DND-41 (cell line): ENCODE measurements at regions not wholly inside any gene's neighbourhood (a gene's known extent, or its start where the extent isn't known, plus 50 kb on each side); places are given as distances from the start of the nearest gene placed in this dataset.

Source experiments
- ATAC-seq: fragments of 200-7000 bp; cut with Tn5 transposase; 3 replicates; pipeline ENCODE4 v1.9.1; 2021; ENCODE audit warnings: low read depth; ENCODE audit not compliant: insufficient read depth
- DNase-seq: peaks from one replicate; pipeline ENCODE4 v3.0.0-alpha.2; 2020
- H2AFZ ChIP-seq: 2 replicates; pipeline ENCODE4 v1.6.0; 2012; ENCODE audit warnings: low read depth, low read length
- H3K27ac ChIP-seq: 2 replicates; pipeline ENCODE4 v1.5.1; 2012; ENCODE audit warnings: low read length, inconsistent platforms
- H3K27me3 ChIP-seq: fragments of 200-600 bp; sonication (generic); 2 replicates; pipeline ENCODE4 v1.6.0; 2012; ENCODE audit warnings: low read length, mild to moderate bottlenecking, inconsistent platforms; ENCODE audit not compliant: insufficient read depth, poor library complexity
- H3K36me3 ChIP-seq: 2 replicates; pipeline ENCODE4 v1.5.1; 2012; ENCODE audit warnings: low read length, inconsistent platforms; ENCODE audit not compliant: insufficient read depth
- H3K4me1 ChIP-seq: 2 replicates; pipeline ENCODE4 v1.5.1; 2012; ENCODE audit warnings: mild to moderate bottlenecking, low read length; ENCODE audit not compliant: insufficient read depth
- H3K4me2 ChIP-seq: 2 replicates; pipeline ENCODE4 v1.6.0; 2012; ENCODE audit warnings: mild to moderate bottlenecking, moderate library complexity, low read length, inconsistent platforms; ENCODE audit not compliant: insufficient read depth
- H3K4me3 ChIP-seq, 2 experiments: fragments of 200-600 bp in 1 of 2; shearing (Covaris generic) in 1 of 2; 2 replicates each; pipeline ENCODE4 v1.5.1; 2012 to 2016; ENCODE audit warnings: inconsistent platforms in 2 of 2, low read length in 2 of 2, mild to moderate bottlenecking in 2 of 2, low read depth in 1 of 2, moderate library complexity in 1 of 2
- H3K79me2 ChIP-seq: 2 replicates; pipeline ENCODE4 v1.6.0; 2012; ENCODE audit warnings: low read length, inconsistent platforms; ENCODE audit not compliant: insufficient read depth
- H3K9ac ChIP-seq: 2 replicates; pipeline ENCODE4 v1.6.0; 2012; ENCODE audit warnings: low read depth, mild to moderate bottlenecking, inconsistent platforms, low read length, moderate library complexity
- H3K9me3 ChIP-seq: 2 replicates; pipeline ENCODE4 v1.5.1; 2012; ENCODE audit warnings: low read length, moderate library complexity, mild to moderate bottlenecking, inconsistent platforms; ENCODE audit not compliant: insufficient read depth, severe bottlenecking
- H4K20me1 ChIP-seq: 2 replicates; pipeline ENCODE4 v1.6.0; 2012; ENCODE audit warnings: low read length; ENCODE audit not compliant: insufficient read depth
- CTCF ChIP-seq: IDR thresholded peaks from 2 replicates; pipeline ENCODE4 v1.5.1; 2012; ENCODE audit warnings: borderline replicate concordance, low read length, moderate library complexity, mild to moderate bottlenecking; ENCODE audit not compliant: poor library complexity, severe bottlenecking; ENCODE audit errors: extremely low read depth
- EZH2 ChIP-seq: IDR thresholded peaks from 3 replicates; pipeline ENCODE4 v1.6.1; 2012; ENCODE audit warnings: borderline replicate concordance, low read depth, mild to moderate bottlenecking, moderate library complexity, low read length, inconsistent platforms; ENCODE audit not compliant: severe bottlenecking

- no peak overlapping the region for H3K27ac ChIP-seq
- no peak for ATAC-seq
- DNase-seq: no peak
- TF ChIP-seq EZH2 (no peak), CTCF (no peak)
- no peaks in the 10 kb centered on the region for H4K20me1 ChIP-seq
- H2AFZ ChIP-seq: no peak overlapping the region
- no peak overlapping the region for H3K4me3 ChIP-seq
- no peaks in the 10 kb centered on the region for H3K27me3 ChIP-seq
- H3K4me1 ChIP-seq: peaks cover 23% of the 10 kb centered on the region
- H3K36me3 ChIP-seq: no peaks in the 10 kb centered on the region
- H3K9me3 ChIP-seq: no peaks in the 10 kb centered on the region
- no peak overlapping the region for H3K9ac ChIP-seq
- H3K4me2 ChIP-seq: no peak overlapping the region
- H3K79me2 ChIP-seq: no peaks in the 10 kb centered on the region
These were observed 481.6 kb upstream of the ACVR2A start for GRCh38 chr2:147363181-147363580.

GRCh38 chr2:147358375-147358774 lies 486.5 kb upstream of the ACVR2A start:
- no peaks in the 10 kb centered on the region for H3K79me2 ChIP-seq
- no peak overlapping the region for H3K4me2 ChIP-seq
- no peak overlapping the region for H3K9ac ChIP-seq
- H3K27me3 ChIP-seq: no peaks in the 10 kb centered on the region
- no peak overlapping the region for H3K4me3 ChIP-seq
- H2AFZ ChIP-seq: no peak overlapping the region
- ATAC-seq: no peak
- H3K9me3 ChIP-seq: no peaks in the 10 kb centered on the region
- no peaks in the 10 kb centered on the region for H3K4me1 ChIP-seq
- H3K36me3 ChIP-seq: no peaks in the 10 kb centered on the region
- H3K27ac ChIP-seq: no peak overlapping the region
- no peak for DNase-seq
- H4K20me1 ChIP-seq: no peaks in the 10 kb centered on the region
- TF ChIP-seq EZH2 (no peak), CTCF (no peak)

- no peaks in the 10 kb centered on the region for H3K79me2 ChIP-seq
- H3K4me3 ChIP-seq: no peak overlapping the region
- H3K27me3 ChIP-seq: no peaks in the 10 kb centered on the region
- no peaks in the 10 kb centered on the region for H3K4me1 ChIP-seq
- no peaks in the 10 kb centered on the region for H4K20me1 ChIP-seq
- no peak overlapping the region for H3K9ac ChIP-seq
- H3K36me3 ChIP-seq: no peaks in the 10 kb centered on the region
- ATAC-seq (0 out of 3 replicates have a peak, but pooled peaks have one; percentile 53), DNase-seq (peak; percentile 12)
- no peak overlapping the region for H3K27ac ChIP-seq
- no peak for TF ChIP-seq CTCF
- TF ChIP-seq EZH2: no peak
- peak overlapping the region; percentile 41; the same call in 1 of the 2 replicates for H2AFZ ChIP-seq
- H3K9me3 ChIP-seq: no peaks in the 10 kb centered on the region
- no peak overlapping the region for H3K4me2 ChIP-seq
These were observed 488.7 kb upstream of the ACVR2A start for GRCh38 chr2:147356157-147356556.

- Histone ChIP-seq H3K79me2 (no peaks in the 10 kb centered on the region), H4K20me1 (no peaks in the 10 kb centered on the region), H3K4me2 (no peak overlapping the region), H3K4me1 (no peaks in the 10 kb centered on the region), H3K9ac (no peak overlapping the region), H2AFZ (peak overlapping the region; percentile 41; the same call in 1 of the 2 replicates), H3K27ac (no peak overlapping the region), H3K4me3 (no peak overlapping the region), H3K36me3 (no peaks in the 10 kb centered on the region), H3K9me3 (no peaks in the 10 kb centered on the region), H3K27me3 (no peaks in the 10 kb centered on the region)
- ATAC-seq (no peak), DNase-seq (no peak)
- TF ChIP-seq CTCF (no peak), EZH2 (no peak)
These were observed 489.1 kb upstream of the ACVR2A start for GRCh38 chr2:147355706-147356105.
